Stimulated activated CD4-positive, alpha-beta T cell treated with anti-CD3 and anti-CD28 coated beads, Interleukin-4, amount 100 ng/mL, for 48 hours (primary cell): ENCODE measurements at regions not wholly inside any gene's neighbourhood (a gene's known extent, or its start where the extent isn't known, plus 50 kb on each side); places are given as distances from the start of the nearest gene placed in this dataset.

Source experiments
- DNase-seq, 2 donors: peaks; one replicate each; pipeline ENCODE4 v3.0.0-alpha.2; 2020; ENCODE audit warnings: low read depth in 2 of 2

GRCh38 chr2:51247252-51247805 lies 215.4 kb upstream of the NRXN1 start:
- DNase-seq: no peak

- DNase-seq: no peak
Measured at GRCh38 chr2:51243892-51244535, 212.1 kb upstream of the NRXN1 start.

DNA sequence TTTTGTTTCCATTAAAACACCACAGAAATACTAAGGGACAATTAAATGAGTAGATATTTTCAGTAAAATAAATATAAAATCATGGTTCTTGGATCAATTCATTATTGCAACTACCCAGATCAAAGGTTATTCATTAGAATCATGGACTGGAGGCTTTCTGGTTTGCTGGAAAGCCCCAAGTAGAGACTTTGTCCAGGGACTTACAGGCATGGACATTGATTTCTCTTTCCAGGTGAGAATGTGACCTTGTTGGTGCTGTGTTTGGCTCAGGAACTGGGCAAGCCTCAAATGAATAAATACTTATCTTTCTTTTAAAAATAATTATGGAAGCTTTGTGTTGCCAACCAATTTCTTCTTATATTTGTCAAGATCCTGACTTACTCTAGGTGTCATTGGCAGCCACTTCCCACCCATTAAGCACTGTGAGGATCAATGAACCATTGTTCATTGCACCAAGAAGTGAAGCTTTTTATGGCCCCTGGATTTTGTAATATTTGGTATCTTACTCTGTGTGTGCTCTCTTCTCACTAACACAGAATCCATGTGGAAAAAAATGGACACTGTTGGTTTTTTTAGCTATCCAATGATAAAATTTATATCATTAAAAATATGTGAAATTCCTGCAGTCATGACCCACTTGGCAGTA lies 205.8 kb upstream of the NRXN1 start:
- no peak for DNase-seq

- DNase-seq: no peak
Measured at GRCh38 chr2:51232027-51232426, 200.1 kb upstream of the NRXN1 start.

- no peak for DNase-seq
Measured at GRCh38 chr2:51231071-51231470, 199.1 kb upstream of the NRXN1 start.

DNA sequence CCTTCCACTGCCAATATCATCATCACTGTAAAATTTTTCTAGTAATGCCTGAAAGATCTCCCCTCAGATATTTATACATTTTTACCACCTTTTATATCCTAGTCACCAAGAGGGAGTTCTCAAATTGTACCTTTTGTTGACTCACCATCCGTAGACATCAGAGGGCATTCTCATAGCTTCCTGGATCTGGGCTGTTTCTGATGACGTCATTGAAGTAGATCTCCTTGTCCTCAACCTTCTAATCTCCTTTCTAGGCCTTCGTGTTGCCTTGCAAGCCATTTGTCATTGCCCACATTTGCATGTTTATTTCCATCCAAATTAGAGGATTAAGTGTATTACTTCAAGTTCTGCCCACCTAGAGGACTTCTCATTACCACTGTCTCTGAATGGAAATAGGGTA lies 193.4 kb upstream of the NRXN1 start:
- no peak for DNase-seq

DNA sequence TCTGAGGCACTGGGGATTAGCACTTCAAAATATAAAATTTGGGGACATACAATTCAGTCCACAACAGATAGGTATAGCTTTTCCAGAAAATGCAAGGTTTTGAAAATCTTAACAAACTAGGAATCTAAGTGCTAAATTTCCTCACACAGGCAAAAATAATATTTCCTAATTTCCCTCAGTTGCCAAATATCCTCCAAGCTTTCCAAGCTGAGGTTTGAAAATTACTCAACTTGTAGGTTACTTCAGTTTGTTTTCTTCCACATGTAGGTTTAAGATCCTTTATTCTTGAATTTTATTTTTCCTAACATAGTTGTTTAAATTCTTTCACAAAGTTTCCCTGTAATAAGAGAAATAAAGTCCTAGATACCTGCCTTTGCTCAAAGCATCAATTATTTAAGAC lies 192.9 kb upstream of the NRXN1 start:
- no peak for DNase-seq

- no peak for DNase-seq
Measured at GRCh38 chr2:51222106-51222505, 190.2 kb upstream of the NRXN1 start.

- DNase-seq: no peak
Measured at GRCh38 chr2:51220606-51221005, 188.7 kb upstream of the NRXN1 start.

- DNase-seq: no peak
Measured at GRCh38 chr2:51220080-51220479, 188.1 kb upstream of the NRXN1 start.

- no peak for DNase-seq
Measured at GRCh38 chr2:51219468-51219867, 187.5 kb upstream of the NRXN1 start.

DNA sequence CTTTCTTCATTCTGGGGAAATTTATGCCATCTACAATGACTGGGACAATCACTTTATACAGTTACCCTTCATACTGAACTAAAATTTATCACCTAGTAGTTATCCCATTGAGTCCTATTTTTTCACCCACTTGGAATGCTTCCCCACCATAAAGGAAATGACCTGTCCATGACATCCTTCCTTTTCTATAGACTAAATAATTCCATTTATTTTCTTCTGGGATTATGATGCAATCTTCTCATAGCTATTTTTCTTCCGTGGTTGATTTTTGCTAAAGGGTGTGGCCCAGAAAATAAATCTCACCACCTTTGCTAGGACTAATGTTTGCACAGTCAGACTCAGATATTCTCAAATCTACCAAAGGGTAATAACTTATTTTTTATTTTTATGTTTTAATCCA lies 186.1 kb upstream of the NRXN1 start:
- DNase-seq: no peak

- DNase-seq: no peak
Measured at GRCh38 chr2:51213826-51214225, 181.9 kb upstream of the NRXN1 start.

- no peak for DNase-seq
Measured at GRCh38 chr2:51212374-51212773, 180.4 kb upstream of the NRXN1 start.

- DNase-seq: no peak
Measured at GRCh38 chr2:51208521-51208920, 176.6 kb upstream of the NRXN1 start.

DNA sequence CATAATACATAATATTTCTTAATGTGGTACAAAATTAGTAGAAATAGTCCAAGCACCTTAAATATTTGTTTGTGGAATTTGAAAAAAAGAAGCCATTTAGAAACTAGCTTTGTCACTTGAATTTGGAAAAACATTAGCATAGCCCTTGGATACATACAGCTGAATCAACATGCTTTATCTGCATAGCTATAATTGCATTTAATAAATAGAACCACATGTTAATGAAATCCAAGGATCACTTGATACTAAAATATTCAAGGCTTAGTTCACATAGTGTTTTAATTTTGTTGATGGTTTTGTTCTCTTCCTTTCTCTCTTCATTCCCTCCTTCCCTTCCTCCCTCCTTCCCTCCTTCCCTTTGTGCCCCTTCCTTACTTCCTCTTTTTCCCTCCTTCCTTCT lies 169.4 kb upstream of the NRXN1 start:
- no peak for DNase-seq

- DNase-seq: no peak
Measured at GRCh38 chr2:51194656-51195055, 162.7 kb upstream of the NRXN1 start.

GRCh38 chr2:51170273-51170672 lies 138.3 kb upstream of the NRXN1 start:
- no peak for DNase-seq

GRCh38 chr2:51165534-51166260 lies 133.8 kb upstream of the NRXN1 start:
- no peak for DNase-seq

DNA sequence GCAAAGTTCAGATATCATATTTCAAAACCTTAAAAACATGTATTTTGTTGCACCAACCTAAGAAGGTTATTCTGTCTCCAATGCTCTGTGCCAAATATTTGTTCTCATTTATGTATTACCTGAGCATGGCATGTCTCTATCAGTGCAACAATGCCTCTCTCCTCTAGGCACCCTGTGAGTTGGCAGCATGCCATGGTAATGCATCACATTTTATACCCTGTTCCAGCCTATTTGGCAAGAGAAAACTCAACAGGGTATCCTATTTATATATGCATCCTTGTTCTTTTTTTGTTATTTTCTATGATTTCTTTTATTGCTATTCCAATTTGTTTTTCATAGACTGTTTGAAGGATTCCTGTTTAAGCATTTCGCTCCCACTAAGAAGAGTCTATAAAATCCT lies 126.3 kb upstream of the NRXN1 start:
- DNase-seq: no peak

GRCh38 chr2:51153236-51153635 lies 121.3 kb upstream of the NRXN1 start:
- DNase-seq: no peak

- no peak for DNase-seq
Measured at GRCh38 chr2:51151490-51152140, 119.7 kb upstream of the NRXN1 start.
